Breast epithelium (tissue), 3 donors: ENCODE measurements at regions not wholly inside any gene's neighbourhood (a gene's known extent, or its start where the extent isn't known, plus 50 kb on each side); places are given as distances from the start of the nearest gene placed in this dataset.

ENCODE experiments used
- POLR2AphosphoS5 ChIP-seq, 3 donors: sonication (generic); formaldehyde crosslinking; IDR thresholded peaks; one replicate each; pipeline ENCODE4 v1.6.1; 2017; ENCODE audit warnings: antibody characterized with exemption in 3 of 3
- TF ChIP-seq, protein P1 (sequence below), 3 donors: fragments of 450-650 bp; IDR thresholded peaks; one replicate each; pipeline ENCODE4 v1.5.1; 2016 to 2017; ENCODE audit warnings: antibody characterized with exemption in 3 of 3, mild to moderate bottlenecking in 3 of 3, moderate library complexity in 3 of 3

GRCh38 chr17:70422862-70423261 lies 253.5 kb downstream of the KCNJ2 start:
- TF ChIP-seq, protein P1, sequence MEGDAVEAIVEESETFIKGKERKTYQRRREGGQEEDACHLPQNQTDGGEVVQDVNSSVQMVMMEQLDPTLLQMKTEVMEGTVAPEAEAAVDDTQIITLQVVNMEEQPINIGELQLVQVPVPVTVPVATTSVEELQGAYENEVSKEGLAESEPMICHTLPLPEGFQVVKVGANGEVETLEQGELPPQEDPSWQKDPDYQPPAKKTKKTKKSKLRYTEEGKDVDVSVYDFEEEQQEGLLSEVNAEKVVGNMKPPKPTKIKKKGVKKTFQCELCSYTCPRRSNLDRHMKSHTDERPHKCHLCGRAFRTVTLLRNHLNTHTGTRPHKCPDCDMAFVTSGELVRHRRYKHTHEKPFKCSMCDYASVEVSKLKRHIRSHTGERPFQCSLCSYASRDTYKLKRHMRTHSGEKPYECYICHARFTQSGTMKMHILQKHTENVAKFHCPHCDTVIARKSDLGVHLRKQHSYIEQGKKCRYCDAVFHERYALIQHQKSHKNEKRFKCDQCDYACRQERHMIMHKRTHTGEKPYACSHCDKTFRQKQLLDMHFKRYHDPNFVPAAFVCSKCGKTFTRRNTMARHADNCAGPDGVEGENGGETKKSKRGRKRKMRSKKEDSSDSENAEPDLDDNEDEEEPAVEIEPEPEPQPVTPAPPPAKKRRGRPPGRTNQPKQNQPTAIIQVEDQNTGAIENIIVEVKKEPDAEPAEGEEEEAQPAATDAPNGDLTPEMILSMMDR (IDR thresholded peaks at IDR 0.05), result no peak
- no peak for TF ChIP-seq POLR2AphosphoS5 (IDR thresholded peaks at IDR 0.05)
